OCI-LY1 (cell line): ENCODE measurements at regions not wholly inside any gene's neighbourhood (a gene's known extent, or its start where the extent isn't known, plus 50 kb on each side); places are given as distances from the start of the nearest gene placed in this dataset.

ENCODE experiments used
- H2AFZ ChIP-seq: fragments of 200-600 bp; sonication (generic), shearing (Covaris generic); 2 replicates; pipeline ENCODE4 v1.6.0; 2014; ENCODE audit warnings: antibody characterized with exemption, mild to moderate bottlenecking, low read length
- H3F3A ChIP-seq: fragments of 200-600 bp; sonication (generic), shearing (Covaris generic); 2 replicates; pipeline ENCODE4 v1.6.0; 2014; ENCODE audit warnings: mild to moderate bottlenecking, antibody characterized with exemption, low read length, moderate library complexity; ENCODE audit not compliant: insufficient read depth
- H3K27ac ChIP-seq: fragments of 200-600 bp; sonication (generic); 2 replicates; pipeline ENCODE4 v1.5.1; 2014; ENCODE audit warnings: low read length, mixed run types, mild to moderate bottlenecking, low read depth; ENCODE audit not compliant: poor library complexity, severe bottlenecking
- H3K27me3 ChIP-seq: fragments of 200-600 bp; sonication (generic); 2 replicates; pipeline ENCODE4 v1.6.0; 2014; ENCODE audit warnings: antibody characterized with exemption, mild to moderate bottlenecking, low read length, moderate library complexity; ENCODE audit not compliant: insufficient read depth
- H3K36me3 ChIP-seq: fragments of 200-600 bp; sonication (generic); 2 replicates; pipeline ENCODE4 v1.6.1; 2014; ENCODE audit warnings: mild to moderate bottlenecking, antibody characterized with exemption, low read length, moderate library complexity, mixed read lengths; ENCODE audit not compliant: insufficient read depth
- H3K4me1 ChIP-seq: fragments of 200-600 bp; sonication (generic); 2 replicates; pipeline ENCODE4 v1.5.1; 2014; ENCODE audit warnings: mild to moderate bottlenecking, low read length, moderate library complexity; ENCODE audit not compliant: insufficient read depth, severe bottlenecking
- H3K4me2 ChIP-seq: fragments of 200-600 bp; sonication (generic), shearing (Covaris generic); 2 replicates; pipeline ENCODE4 v1.6.1; 2014; ENCODE audit warnings: low read length
- H3K4me3 ChIP-seq: fragments of 200-600 bp; sonication (generic); 2 replicates; pipeline ENCODE4 v1.5.1; 2014; ENCODE audit warnings: low read length, low read depth, mild to moderate bottlenecking, mixed read lengths; ENCODE audit not compliant: poor library complexity, severe bottlenecking
- H3K79me2 ChIP-seq: fragments of 200-600 bp; shearing (Covaris generic); 2 replicates; pipeline ENCODE4 v1.6.1; 2016; ENCODE audit warnings: mixed run types, low read length, mixed read lengths; ENCODE audit not compliant: insufficient read depth
- H3K9ac ChIP-seq: fragments of 200-600 bp; sonication (generic), shearing (Covaris generic); 2 replicates; pipeline ENCODE4 v1.6.1; 2014; ENCODE audit warnings: mild to moderate bottlenecking, low read length, mixed read lengths
- H3K9me2 ChIP-seq: fragments of 200-600 bp; sonication (generic), shearing (Covaris generic); 2 replicates; pipeline ENCODE4 v1.6.1; 2014; ENCODE audit warnings: low read depth, mild to moderate bottlenecking, low read length, mixed read lengths
- H3K9me3 ChIP-seq: fragments of 200-600 bp; shearing (Covaris generic); 2 replicates; pipeline ENCODE4 v1.6.1; 2014; ENCODE audit warnings: low read length, mixed read lengths
- H4K20me1 ChIP-seq: fragments of 200-600 bp; sonication (generic), shearing (Covaris generic); 2 replicates; pipeline ENCODE4 v1.6.0; 2016; ENCODE audit warnings: mild to moderate bottlenecking, low read length; ENCODE audit not compliant: insufficient read depth
- EZH2 ChIP-seq: fragments of 200-600 bp; sonication (generic), shearing (Covaris generic); IDR thresholded peaks from 2 replicates; pipeline ENCODE4 v1.8.0; 2017; ENCODE audit warnings: borderline replicate concordance, mixed run types, mild to moderate bottlenecking, antibody characterized with exemption, low read length, moderate library complexity, mixed read lengths
- TF ChIP-seq, protein P1 (sequence below): fragments of 200-600 bp; sonication (generic), shearing (Covaris generic); IDR thresholded peaks from 2 replicates; pipeline ENCODE4 v1.5.1; 2017; ENCODE audit warnings: mild to moderate bottlenecking, antibody characterized with exemption, low read length, moderate library complexity, mixed read lengths

DNA sequence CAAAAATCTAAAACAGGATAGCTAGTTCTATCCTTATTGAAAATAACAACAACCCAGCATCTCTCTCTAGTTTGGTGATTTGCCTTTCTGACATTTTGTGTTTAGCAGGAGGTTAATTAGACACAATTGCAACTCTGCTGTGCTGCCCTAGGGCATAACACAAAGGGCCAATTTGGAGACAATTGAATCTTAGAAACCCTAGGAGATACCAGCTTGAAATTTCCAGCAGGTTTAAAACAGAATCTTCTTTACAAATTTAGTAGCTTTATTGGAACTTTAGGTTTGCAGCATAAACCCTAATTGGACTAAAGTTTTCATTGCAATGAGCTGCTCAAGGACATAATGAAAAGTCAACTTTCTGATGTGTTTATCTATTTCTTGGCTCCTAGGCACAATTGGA is 166.7 kb upstream of the FER start:
- no peaks in the 10 kb centered on the region for H3K9me2 ChIP-seq

DNA sequence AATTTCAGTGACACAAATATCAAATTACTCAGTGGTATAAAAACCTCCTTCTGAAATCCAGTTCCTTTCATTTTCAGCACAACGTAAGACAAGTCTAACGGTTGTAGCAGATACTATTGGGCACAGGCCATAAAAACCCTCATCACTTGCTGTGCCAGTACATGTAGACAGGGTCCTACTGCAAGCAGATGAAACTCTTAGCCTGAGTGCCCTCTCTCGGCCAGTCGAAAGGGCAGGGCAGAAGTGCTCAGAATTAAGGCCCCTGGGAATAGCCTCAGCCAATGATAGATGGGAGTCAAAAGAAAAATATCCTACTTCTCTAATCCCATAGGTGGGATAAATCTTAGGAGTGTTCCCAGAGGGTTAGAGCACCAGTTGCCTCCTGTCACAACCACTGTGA is 168.5 kb upstream of the FER start:
- Histone ChIP-seq H3K79me2 (no peaks in the 10 kb centered on the region), H3K36me3 (no peaks in the 10 kb centered on the region), H3K9ac (no peak overlapping the region), H3K4me3 (no peak overlapping the region), H3F3A (no peaks in the 10 kb centered on the region), H3K4me2 (no peak overlapping the region), H3K9me2 (no peaks in the 10 kb centered on the region), H3K4me1 (no peaks in the 10 kb centered on the region), H3K9me3 (no peaks in the 10 kb centered on the region), H4K20me1 (no peaks in the 10 kb centered on the region), H2AFZ (no peak overlapping the region), H3K27me3 (no peaks in the 10 kb centered on the region), H3K27ac (no peak overlapping the region)
- TF ChIP-seq EZH2: no peak
- TF ChIP-seq, protein P1, sequence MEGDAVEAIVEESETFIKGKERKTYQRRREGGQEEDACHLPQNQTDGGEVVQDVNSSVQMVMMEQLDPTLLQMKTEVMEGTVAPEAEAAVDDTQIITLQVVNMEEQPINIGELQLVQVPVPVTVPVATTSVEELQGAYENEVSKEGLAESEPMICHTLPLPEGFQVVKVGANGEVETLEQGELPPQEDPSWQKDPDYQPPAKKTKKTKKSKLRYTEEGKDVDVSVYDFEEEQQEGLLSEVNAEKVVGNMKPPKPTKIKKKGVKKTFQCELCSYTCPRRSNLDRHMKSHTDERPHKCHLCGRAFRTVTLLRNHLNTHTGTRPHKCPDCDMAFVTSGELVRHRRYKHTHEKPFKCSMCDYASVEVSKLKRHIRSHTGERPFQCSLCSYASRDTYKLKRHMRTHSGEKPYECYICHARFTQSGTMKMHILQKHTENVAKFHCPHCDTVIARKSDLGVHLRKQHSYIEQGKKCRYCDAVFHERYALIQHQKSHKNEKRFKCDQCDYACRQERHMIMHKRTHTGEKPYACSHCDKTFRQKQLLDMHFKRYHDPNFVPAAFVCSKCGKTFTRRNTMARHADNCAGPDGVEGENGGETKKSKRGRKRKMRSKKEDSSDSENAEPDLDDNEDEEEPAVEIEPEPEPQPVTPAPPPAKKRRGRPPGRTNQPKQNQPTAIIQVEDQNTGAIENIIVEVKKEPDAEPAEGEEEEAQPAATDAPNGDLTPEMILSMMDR: peak; percentile 35; the same call in 1 of the 2 replicates

More for the DNA sequence above, 166.7 kb upstream of the FER start:
- no peaks in the 10 kb centered on the region for H3K79me2 ChIP-seq
- H3K27ac ChIP-seq: no peak overlapping the region
- H3K36me3 ChIP-seq: no peaks in the 10 kb centered on the region
- no peaks in the 10 kb centered on the region for H3K27me3 ChIP-seq
- no peak overlapping the region for H3K4me2 ChIP-seq
- no peak overlapping the region for H3K9ac ChIP-seq
- TF ChIP-seq, protein P1: no peak
- no peak for TF ChIP-seq EZH2
- H3K4me3 ChIP-seq: no peak overlapping the region
- H3K9me3 ChIP-seq: no peaks in the 10 kb centered on the region
- no peaks in the 10 kb centered on the region for H3K4me1 ChIP-seq
- H2AFZ ChIP-seq: no peak overlapping the region
- H4K20me1 ChIP-seq: no peaks in the 10 kb centered on the region
- H3F3A ChIP-seq: no peaks in the 10 kb centered on the region

DNA sequence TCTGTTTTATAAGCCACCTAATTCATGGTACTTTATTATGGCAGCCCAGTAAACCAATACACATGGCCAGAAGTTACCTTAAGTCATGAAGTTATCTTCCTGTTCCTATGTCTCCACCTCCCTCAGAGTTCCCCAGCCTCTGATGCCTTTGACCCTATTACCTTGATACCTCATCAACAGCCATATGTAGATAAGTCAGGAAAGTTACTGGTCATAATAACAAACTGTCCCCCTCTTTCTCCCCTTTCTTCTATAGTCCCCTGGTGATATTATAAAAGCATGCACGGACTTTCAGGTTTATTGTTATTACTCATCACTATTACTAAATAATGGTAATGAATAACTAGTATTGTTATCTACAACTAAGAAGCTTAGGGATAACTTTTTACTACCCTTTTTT is 168.9 kb upstream of the FER start:
- Histone ChIP-seq H2AFZ (no peak overlapping the region), H3K9ac (no peak overlapping the region), H4K20me1 (no peaks in the 10 kb centered on the region), H3K4me2 (no peak overlapping the region), H3K4me3 (no peak overlapping the region), H3K9me3 (no peaks in the 10 kb centered on the region), H3K36me3 (no peaks in the 10 kb centered on the region), H3K79me2 (no peaks in the 10 kb centered on the region), H3K27me3 (no peaks in the 10 kb centered on the region), H3F3A (no peaks in the 10 kb centered on the region), H3K4me1 (no peaks in the 10 kb centered on the region), H3K27ac (no peak overlapping the region), H3K9me2 (no peaks in the 10 kb centered on the region)
- no peak for TF ChIP-seq EZH2
- TF ChIP-seq, protein P1: no peak
